ENCODE measurements at regions not wholly inside any gene's neighbourhood (a gene's known extent, or its start where the extent isn't known, plus 50 kb on each side); places are given as distances from the start of the nearest gene placed in this dataset.

- TF ChIP-seq CTCF (IDR thresholded peaks at IDR 0.05; ENCODE audit: insufficient read depth, low read depth, low read length), result no peak
- no peak for TF ChIP-seq EZH2 (IDR thresholded peaks at IDR 0.05; ENCODE audit: insufficient read depth, low read length)
Observed at GRCh38 chr15:93205413-93205812, 116.4 kb upstream of the RGMA start.
